IPS-20b (cell line): ENCODE measurements at regions not wholly inside any gene's neighbourhood (a gene's known extent, or its start where the extent isn't known, plus 50 kb on each side); places are given as distances from the start of the nearest gene placed in this dataset.

Experiments
- H3K27ac ChIP-seq: one replicate; pipeline ENCODE4 v1.5.1; 2013; ENCODE audit warnings: low read length
- H3K27me3 ChIP-seq: 2 replicates; pipeline ENCODE4 v1.6.1; 2013; ENCODE audit warnings: mild to moderate bottlenecking, low read length, inconsistent platforms; ENCODE audit not compliant: insufficient read depth
- H3K36me3 ChIP-seq: 2 replicates; pipeline ENCODE4 v1.6.1; 2013; ENCODE audit warnings: low read depth, mild to moderate bottlenecking, inconsistent platforms, low read length, moderate library complexity; ENCODE audit not compliant: insufficient read depth
- H3K4me1 ChIP-seq: 2 replicates; pipeline ENCODE4 v1.6.1; 2013; ENCODE audit warnings: mild to moderate bottlenecking, control low read depth, inconsistent platforms, low read length, moderate library complexity; ENCODE audit not compliant: insufficient read depth
- H3K4me3 ChIP-seq: 2 replicates; pipeline ENCODE4 v1.5.1; 2013; ENCODE audit warnings: mild to moderate bottlenecking, low read length, inconsistent platforms
- H3K9ac ChIP-seq: 2 replicates; pipeline ENCODE4 v1.6.1; 2013; ENCODE audit warnings: low read depth, mild to moderate bottlenecking, inconsistent platforms, low read length, moderate library complexity
- H3K9me3 ChIP-seq: 2 replicates; pipeline ENCODE4 v1.6.1; 2013; ENCODE audit warnings: mild to moderate bottlenecking, low read depth, low read length, inconsistent platforms; ENCODE audit not compliant: insufficient read depth

- no peaks in the 10 kb centered on the region for H3K9me3 ChIP-seq
- no peaks in the 10 kb centered on the region for H3K36me3 ChIP-seq
- no peaks in the 10 kb centered on the region for H3K27me3 ChIP-seq
- H3K4me1 ChIP-seq: no peaks in the 10 kb centered on the region; the same call in 1 of the 2 replicates
- no peak overlapping the region for H3K27ac ChIP-seq
- no peak overlapping the region for H3K9ac ChIP-seq
- no peak overlapping the region for H3K4me3 ChIP-seq
Observed at GRCh38 chr6:40891686-40892085, 147.3 kb downstream of the UNC5CL start.

- no peak overlapping the region for H3K9ac ChIP-seq
- no peak overlapping the region for H3K4me3 ChIP-seq
- no peaks in the 10 kb centered on the region for H3K27me3 ChIP-seq
- H3K27ac ChIP-seq: no peak overlapping the region
- H3K36me3 ChIP-seq: no peaks in the 10 kb centered on the region
- no peaks in the 10 kb centered on the region for H3K9me3 ChIP-seq
- H3K4me1 ChIP-seq: no peaks in the 10 kb centered on the region; the same call in 1 of the 2 replicates
Observed at GRCh38 chr6:40891131-40891530, 147.9 kb downstream of the UNC5CL start.

GRCh38 chr6:40889137-40889832 lies 149.7 kb downstream of the UNC5CL start:
- Histone ChIP-seq H3K4me1 (no peaks in the 10 kb centered on the region), H3K27ac (no peak overlapping the region), H3K9me3 (no peaks in the 10 kb centered on the region), H3K36me3 (no peaks in the 10 kb centered on the region), H3K27me3 (no peaks in the 10 kb centered on the region), H3K9ac (no peak overlapping the region), H3K4me3 (no peak overlapping the region)

GRCh38 chr6:40888456-40888990 lies 150.5 kb downstream of the UNC5CL start:
- no peaks in the 10 kb centered on the region for H3K36me3 ChIP-seq
- no peaks in the 10 kb centered on the region for H3K9me3 ChIP-seq
- H3K4me1 ChIP-seq: no peaks in the 10 kb centered on the region
- no peak overlapping the region for H3K9ac ChIP-seq
- no peaks in the 10 kb centered on the region for H3K27me3 ChIP-seq
- H3K27ac ChIP-seq: no peak overlapping the region
- no peak overlapping the region for H3K4me3 ChIP-seq

GRCh38 chr6:40887792-40888340 lies 151.2 kb downstream of the UNC5CL start:
- H3K27ac ChIP-seq: no peak overlapping the region
- H3K4me1 ChIP-seq: no peaks in the 10 kb centered on the region
- H3K36me3 ChIP-seq: no peaks in the 10 kb centered on the region
- H3K9me3 ChIP-seq: no peaks in the 10 kb centered on the region
- H3K9ac ChIP-seq: no peak overlapping the region
- no peaks in the 10 kb centered on the region for H3K27me3 ChIP-seq
- no peak overlapping the region for H3K4me3 ChIP-seq

- no peak overlapping the region for H3K9ac ChIP-seq
- H3K27ac ChIP-seq: no peak overlapping the region
- H3K9me3 ChIP-seq: no peaks in the 10 kb centered on the region
- H3K4me3 ChIP-seq: no peak overlapping the region
- H3K36me3 ChIP-seq: no peaks in the 10 kb centered on the region
- H3K4me1 ChIP-seq: no peaks in the 10 kb centered on the region
- no peaks in the 10 kb centered on the region for H3K27me3 ChIP-seq
Observed at GRCh38 chr6:40887079-40887791, 151.8 kb downstream of the UNC5CL start.

- no peak overlapping the region for H3K27ac ChIP-seq
- no peaks in the 10 kb centered on the region for H3K27me3 ChIP-seq
- H3K9me3 ChIP-seq: no peaks in the 10 kb centered on the region
- no peak overlapping the region for H3K4me3 ChIP-seq
- no peaks in the 10 kb centered on the region for H3K4me1 ChIP-seq
- no peak overlapping the region for H3K9ac ChIP-seq
- H3K36me3 ChIP-seq: no peaks in the 10 kb centered on the region
Observed at GRCh38 chr6:40885139-40885774, 153.8 kb downstream of the UNC5CL start.

- no peak overlapping the region for H3K9ac ChIP-seq
- H3K4me1 ChIP-seq: no peaks in the 10 kb centered on the region
- peaks cover 9% of the 10 kb centered on the region; the same call in 1 of the 2 replicates for H3K9me3 ChIP-seq
- H3K27ac ChIP-seq: no peak overlapping the region
- H3K27me3 ChIP-seq: no peaks in the 10 kb centered on the region
- H3K4me3 ChIP-seq: no peak overlapping the region
- H3K36me3 ChIP-seq: no peaks in the 10 kb centered on the region
Observed at GRCh38 chr6:40882323-40882997, 156.6 kb downstream of the UNC5CL start.

GRCh38 chr6:40881501-40881900 lies 157.5 kb downstream of the UNC5CL start:
- no peaks in the 10 kb centered on the region for H3K36me3 ChIP-seq
- no peak overlapping the region for H3K4me3 ChIP-seq
- no peaks in the 10 kb centered on the region for H3K27me3 ChIP-seq
- H3K9ac ChIP-seq: no peak overlapping the region
- H3K27ac ChIP-seq: no peak overlapping the region
- H3K9me3 ChIP-seq: peaks cover 9% of the 10 kb centered on the region; the same call in 1 of the 2 replicates
- H3K4me1 ChIP-seq: no peaks in the 10 kb centered on the region

- Histone ChIP-seq H3K9me3 (peaks cover 9% of the 10 kb centered on the region; the same call in 1 of the 2 replicates), H3K9ac (no peak overlapping the region), H3K27me3 (no peaks in the 10 kb centered on the region; the same call in 1 of the 2 replicates), H3K4me3 (no peak overlapping the region), H3K4me1 (no peaks in the 10 kb centered on the region), H3K27ac (no peak overlapping the region), H3K36me3 (no peaks in the 10 kb centered on the region)
Observed at GRCh38 chr6:40880906-40881305, 158.1 kb downstream of the UNC5CL start.

GRCh38 chr6:40879169-40879568 lies 159.9 kb downstream of the UNC5CL start:
- no peak overlapping the region for H3K4me3 ChIP-seq
- no peaks in the 10 kb centered on the region for H3K36me3 ChIP-seq
- H3K9me3 ChIP-seq: peaks cover 9% of the 10 kb centered on the region; the same call in 1 of the 2 replicates
- no peak overlapping the region for H3K27ac ChIP-seq
- H3K27me3 ChIP-seq: no peaks in the 10 kb centered on the region; the same call in 1 of the 2 replicates
- no peak overlapping the region for H3K9ac ChIP-seq
- no peaks in the 10 kb centered on the region for H3K4me1 ChIP-seq
